GM23248 (cell line): ENCODE measurements at regions not wholly inside any gene's neighbourhood (a gene's known extent, or its start where the extent isn't known, plus 50 kb on each side); places are given as distances from the start of the nearest gene placed in this dataset.

ENCODE experiments used
- EZH2 ChIP-seq: fragments of 200-600 bp; sonication (generic); IDR thresholded peaks from 2 replicates; pipeline ENCODE4 v1.6.1; 2018; ENCODE audit warnings: antibody characterized with exemption, mild to moderate bottlenecking; ENCODE audit not compliant: insufficient read depth, poor library complexity, severe bottlenecking
- EZH2phosphoT487 ChIP-seq: fragments of 200-600 bp; sonication (generic); IDR thresholded peaks from 2 replicates; pipeline ENCODE4 v1.6.1; 2018; ENCODE audit warnings: antibody characterized with exemption, moderate library complexity, mild to moderate bottlenecking, low read depth; ENCODE audit not compliant: insufficient read depth

DNA sequence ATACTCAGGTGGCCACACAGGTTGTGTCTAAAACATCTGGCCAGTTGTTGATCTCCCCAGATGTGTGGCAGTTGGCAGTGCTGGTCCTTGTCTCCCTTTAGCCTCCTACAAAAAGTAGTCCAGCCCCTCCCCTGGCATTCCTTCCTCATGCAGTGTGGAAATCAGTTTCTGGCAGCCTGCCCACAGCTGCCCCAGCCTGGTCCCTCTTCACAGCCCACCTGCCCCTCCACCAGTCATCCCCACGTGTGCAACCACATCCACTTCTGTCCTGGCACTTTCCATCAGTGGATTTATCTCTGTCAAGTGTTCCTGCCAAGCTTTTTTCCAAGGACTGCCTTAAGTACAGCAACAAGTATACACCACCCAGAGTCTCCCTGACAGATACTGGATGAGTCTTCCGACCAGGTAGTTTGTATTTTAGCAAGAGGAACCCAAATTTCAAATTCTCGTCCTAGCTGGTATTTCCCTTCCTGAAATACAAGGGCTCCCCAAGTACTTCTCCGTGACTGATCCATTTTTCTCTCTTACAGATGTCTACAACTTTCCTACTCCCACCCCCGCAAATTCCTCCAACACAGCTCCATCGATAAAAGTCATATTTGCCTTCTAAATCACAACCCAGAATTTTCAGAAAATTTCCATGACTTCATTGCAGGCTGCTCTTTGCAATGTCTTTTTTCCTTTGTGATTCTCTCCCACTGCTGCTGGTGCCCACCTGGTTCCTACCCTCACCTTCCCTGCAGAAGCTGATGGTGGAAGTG is 313.5 kb downstream of the FOXO1 start:
- TF ChIP-seq EZH2 (no peak), EZH2phosphoT487 (no peak)
